ENCODE measurements at regions not wholly inside any gene's neighbourhood (a gene's known extent, or its start where the extent isn't known, plus 50 kb on each side); places are given as distances from the start of the nearest gene placed in this dataset.

DNA sequence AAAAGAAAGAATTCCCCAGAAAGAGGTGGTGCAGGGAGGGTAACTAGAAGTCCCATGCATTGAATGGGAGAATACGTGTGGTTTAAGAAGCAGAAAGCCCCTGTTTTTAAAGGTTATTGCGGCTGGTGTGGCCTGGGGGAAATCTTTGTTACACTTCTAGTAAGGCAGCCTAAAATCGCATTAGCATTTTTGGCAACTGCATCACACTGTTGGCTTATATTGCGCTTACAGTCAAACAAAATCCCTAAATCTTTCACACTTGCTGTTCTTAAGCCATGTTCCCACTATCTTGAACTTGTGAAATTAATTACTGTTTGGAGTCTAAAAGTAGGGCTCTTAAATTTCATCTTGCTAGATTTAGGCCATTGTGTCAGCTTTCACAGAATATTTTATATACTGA is 66.0 kb upstream of the GOLIM4 start:
- H3K4me3 ChIP-seq (ENCODE audit: low read depth in 1 of 2, low read length in 2 of 2): no peak overlapping the region
- H3K4me1 ChIP-seq (ENCODE audit: insufficient read depth, low read length): peaks cover 20% of the 10 kb centered on the region
- no peaks in the 10 kb centered on the region for H3K27me3 ChIP-seq (ENCODE audit: control insufficient read depth in 1 of 2, insufficient read depth in 2 of 2, low read length in 2 of 2)
- H3K27ac ChIP-seq (ENCODE audit: low read depth, low read length): no peak overlapping the region
- H3K9me3 ChIP-seq (ENCODE audit: low read length): no peaks in the 10 kb centered on the region
- H3K9ac ChIP-seq (ENCODE audit: low read length): no peak overlapping the region
- no peaks in the 10 kb centered on the region for H3K36me3 ChIP-seq (ENCODE audit: insufficient read depth, low read length)

DNA sequence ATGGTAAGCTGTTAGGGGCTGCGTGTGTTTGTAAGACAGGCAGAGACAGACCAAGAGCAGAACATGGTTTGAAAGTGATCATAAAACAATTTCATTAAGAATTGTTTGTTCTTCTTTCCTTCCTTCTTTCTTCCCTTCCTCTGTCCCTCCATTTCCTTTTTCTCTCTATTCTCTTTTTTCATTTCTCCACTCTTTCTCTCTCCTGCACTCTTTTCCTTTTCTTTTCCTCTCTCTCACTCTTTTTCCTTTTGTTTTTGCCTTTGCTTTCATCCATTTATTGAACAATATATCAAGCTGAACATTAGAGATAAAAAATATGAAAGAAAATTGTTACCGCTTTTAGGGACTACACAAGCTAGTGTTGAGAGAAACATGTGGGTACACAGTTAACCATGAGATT is 62.2 kb upstream of the GOLIM4 start:
- H3K27ac ChIP-seq (ENCODE audit: low read depth, low read length): no peak overlapping the region
- H3K9me3 ChIP-seq (ENCODE audit: low read length): no peaks in the 10 kb centered on the region
- no peaks in the 10 kb centered on the region for H3K36me3 ChIP-seq (ENCODE audit: insufficient read depth, low read length)
- H3K27me3 ChIP-seq (ENCODE audit: control insufficient read depth in 1 of 2, insufficient read depth in 2 of 2, low read length in 2 of 2): no peaks in the 10 kb centered on the region
- H3K4me1 ChIP-seq (ENCODE audit: insufficient read depth, low read length): peaks cover 18% of the 10 kb centered on the region
- no peak overlapping the region for H3K9ac ChIP-seq (ENCODE audit: low read length)
- H3K4me3 ChIP-seq (ENCODE audit: low read depth in 1 of 2, low read length in 2 of 2): no peak overlapping the region

DNA sequence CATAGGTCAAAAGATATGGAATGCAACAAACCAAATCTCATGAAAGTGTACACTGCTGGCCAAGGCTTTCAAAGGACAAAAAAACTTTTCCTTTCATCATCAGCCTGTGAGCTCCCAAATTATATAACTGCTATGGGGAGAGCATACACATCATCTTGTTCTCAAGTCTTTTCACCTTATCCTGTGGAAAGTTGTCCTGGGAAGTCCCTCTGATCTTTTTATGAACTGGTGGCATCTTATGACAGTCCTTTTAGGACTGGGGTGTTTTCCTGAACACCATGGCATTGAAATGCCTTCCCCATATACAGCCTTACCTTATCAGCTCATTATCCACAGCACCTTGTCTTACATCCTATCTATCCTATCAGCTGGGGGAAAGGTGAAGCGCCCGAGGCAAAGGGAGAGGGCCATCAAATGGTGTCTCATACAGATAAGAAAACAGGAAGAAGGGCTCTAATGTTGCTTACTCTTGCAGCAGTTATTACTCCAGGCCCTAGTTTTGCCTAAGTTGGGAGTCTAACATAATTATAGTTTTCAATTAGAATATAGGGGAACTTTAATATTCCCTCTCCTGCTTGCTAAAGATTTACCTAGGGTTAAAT is 61.5 kb upstream of the GOLIM4 start:
- Histone ChIP-seq H3K9ac (ENCODE audit: low read length) (no peak overlapping the region), H3K27ac (ENCODE audit: low read depth, low read length) (no peak overlapping the region), H3K27me3 (ENCODE audit: control insufficient read depth in 1 of 2, insufficient read depth in 2 of 2, low read length in 2 of 2) (no peaks in the 10 kb centered on the region), H3K36me3 (ENCODE audit: insufficient read depth, low read length) (no peaks in the 10 kb centered on the region), H3K4me1 (ENCODE audit: insufficient read depth, low read length) (peaks cover 11% of the 10 kb centered on the region), H3K9me3 (ENCODE audit: low read length) (no peaks in the 10 kb centered on the region), H3K4me3 (ENCODE audit: low read depth in 1 of 2, low read length in 2 of 2) (no peak overlapping the region)

DNA sequence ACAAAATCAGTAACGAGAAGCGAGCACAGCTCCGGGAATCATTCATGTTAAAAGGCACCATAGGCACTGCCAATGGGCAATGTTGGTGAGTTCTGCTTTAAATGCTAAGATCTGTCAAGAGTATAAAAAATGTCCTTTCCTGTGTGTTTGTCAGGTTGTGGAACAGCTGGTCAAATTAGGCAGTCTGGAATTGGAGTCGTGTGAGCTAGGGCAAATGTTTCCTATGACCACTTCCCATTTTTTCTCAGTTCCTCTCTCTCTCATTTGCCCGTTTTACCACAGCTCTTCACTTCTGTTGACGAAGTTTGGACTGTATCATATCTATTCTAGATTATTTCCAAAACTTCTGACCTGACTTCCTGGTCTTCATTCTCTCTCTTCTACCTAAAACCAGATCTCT is 60.8 kb upstream of the GOLIM4 start:
- Histone ChIP-seq H3K27ac (ENCODE audit: low read depth, low read length) (no peak overlapping the region), H3K4me3 (ENCODE audit: low read depth in 1 of 2, low read length in 2 of 2) (no peak overlapping the region), H3K9ac (ENCODE audit: low read length) (no peak overlapping the region), H3K36me3 (ENCODE audit: insufficient read depth, low read length) (no peaks in the 10 kb centered on the region), H3K27me3 (ENCODE audit: control insufficient read depth in 1 of 2, insufficient read depth in 2 of 2, low read length in 2 of 2) (no peaks in the 10 kb centered on the region), H3K4me1 (ENCODE audit: insufficient read depth, low read length) (peaks cover 4% of the 10 kb centered on the region), H3K9me3 (ENCODE audit: low read length) (no peaks in the 10 kb centered on the region)

DNA sequence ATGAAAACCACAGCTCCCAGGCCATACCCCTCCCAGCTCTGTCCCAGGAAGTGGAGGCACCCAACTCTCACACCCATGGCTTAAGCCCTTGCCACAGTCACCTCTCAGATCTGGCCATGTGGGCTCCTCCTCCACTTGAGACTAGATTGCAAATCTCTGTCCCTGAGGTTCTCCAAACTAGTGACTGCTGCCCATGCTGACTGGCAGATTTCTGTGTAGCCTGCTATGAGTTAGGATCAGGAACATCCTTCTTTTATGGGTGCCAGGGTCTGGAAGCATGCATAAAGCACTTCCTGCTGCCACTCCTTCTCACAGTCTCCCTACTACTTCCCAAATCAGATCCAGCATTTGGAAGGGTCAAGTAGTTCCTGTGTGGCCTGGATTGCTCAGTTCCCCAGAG is 59.6 kb upstream of the GOLIM4 start:
- H3K36me3 ChIP-seq (ENCODE audit: insufficient read depth, low read length): no peaks in the 10 kb centered on the region
- H3K4me3 ChIP-seq (ENCODE audit: low read depth in 1 of 2, low read length in 2 of 2): no peak overlapping the region
- H3K4me1 ChIP-seq (ENCODE audit: insufficient read depth, low read length): no peaks in the 10 kb centered on the region
- H3K9ac ChIP-seq (ENCODE audit: low read length): no peak overlapping the region
- H3K27me3 ChIP-seq (ENCODE audit: control insufficient read depth in 1 of 2, insufficient read depth in 2 of 2, low read length in 2 of 2): no peaks in the 10 kb centered on the region
- H3K9me3 ChIP-seq (ENCODE audit: low read length): no peaks in the 10 kb centered on the region
- H3K27ac ChIP-seq (ENCODE audit: low read depth, low read length): no peak overlapping the region

DNA sequence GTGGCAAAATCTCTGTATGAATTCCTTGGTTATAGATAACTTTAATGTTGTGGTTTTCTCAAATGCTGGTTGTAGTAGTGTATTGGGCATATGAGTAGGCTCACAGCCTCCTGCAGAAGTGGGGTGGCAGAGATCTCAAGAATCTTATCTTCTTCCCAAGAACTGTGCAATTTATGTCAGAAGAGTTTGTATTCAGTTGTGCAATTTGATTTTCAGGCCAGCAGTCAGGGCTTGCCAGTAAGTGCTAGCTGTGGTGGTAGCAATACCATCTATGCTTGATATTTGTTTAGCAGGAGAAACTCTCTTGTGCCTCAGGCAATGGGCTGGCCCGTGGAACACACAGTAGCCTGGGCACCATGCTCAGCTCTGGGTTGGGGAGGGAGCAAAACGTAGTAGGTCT is 58.4 kb upstream of the GOLIM4 start:
- H3K4me3 ChIP-seq (ENCODE audit: low read depth in 1 of 2, low read length in 2 of 2): no peak overlapping the region
- no peaks in the 10 kb centered on the region for H3K9me3 ChIP-seq (ENCODE audit: low read length)
- no peaks in the 10 kb centered on the region for H3K27me3 ChIP-seq (ENCODE audit: control insufficient read depth in 1 of 2, insufficient read depth in 2 of 2, low read length in 2 of 2)
- no peak overlapping the region for H3K9ac ChIP-seq (ENCODE audit: low read length)
- H3K27ac ChIP-seq (ENCODE audit: low read depth, low read length): no peak overlapping the region
- no peaks in the 10 kb centered on the region for H3K4me1 ChIP-seq (ENCODE audit: insufficient read depth, low read length)
- no peaks in the 10 kb centered on the region for H3K36me3 ChIP-seq (ENCODE audit: insufficient read depth, low read length)

DNA sequence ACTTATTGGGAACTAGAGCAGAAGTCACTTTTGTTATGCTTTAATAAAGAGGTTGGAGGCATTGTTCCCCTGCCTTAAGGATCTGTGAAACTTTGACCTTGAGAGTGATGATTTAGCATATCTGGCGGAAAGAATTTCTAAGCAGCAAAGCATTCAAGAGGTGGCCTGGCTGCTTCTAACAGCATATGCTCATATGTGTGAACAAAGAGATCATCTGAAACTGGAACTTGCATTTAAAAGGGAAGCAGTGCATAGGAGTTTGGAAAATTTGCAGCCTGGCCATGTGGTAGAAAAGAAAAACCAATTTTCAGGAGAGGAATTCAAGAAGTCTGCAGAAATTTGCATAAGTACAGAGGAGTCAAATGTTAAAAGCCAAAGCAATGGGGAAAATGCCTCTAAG is 56.4 kb upstream of the GOLIM4 start:
- Histone ChIP-seq H3K9ac (ENCODE audit: low read length) (no peak overlapping the region), H3K4me1 (ENCODE audit: insufficient read depth, low read length) (no peaks in the 10 kb centered on the region), H3K4me3 (ENCODE audit: low read depth in 1 of 2, low read length in 2 of 2) (no peak overlapping the region), H3K27ac (ENCODE audit: low read depth, low read length) (no peak overlapping the region), H3K9me3 (ENCODE audit: low read length) (no peaks in the 10 kb centered on the region), H3K27me3 (ENCODE audit: control insufficient read depth in 1 of 2, insufficient read depth in 2 of 2, low read length in 2 of 2) (no peaks in the 10 kb centered on the region), H3K36me3 (ENCODE audit: insufficient read depth, low read length) (no peaks in the 10 kb centered on the region)
